Ishikawa (cell line): ENCODE measurements at regions not wholly inside any gene's neighbourhood (a gene's known extent, or its start where the extent isn't known, plus 50 kb on each side); places are given as distances from the start of the nearest gene placed in this dataset.

Experiments
- EGR1 ChIP-seq: IDR thresholded peaks from 2 replicates; pipeline ENCODE4 v1.6.1; 2012
- EP300 ChIP-seq: IDR thresholded peaks from 2 replicates; pipeline ENCODE4 v1.6.1; 2012; ENCODE audit warnings: borderline replicate concordance
- MAX ChIP-seq: IDR thresholded peaks from 2 replicates; pipeline ENCODE4 v1.6.1; 2012
- RAD21 ChIP-seq: IDR thresholded peaks from 2 replicates; pipeline ENCODE4 v1.6.1; 2012; ENCODE audit warnings: low read depth
- REST ChIP-seq: IDR thresholded peaks from 2 replicates; pipeline ENCODE4 v1.6.1; 2012; ENCODE audit warnings: low read depth, mild to moderate bottlenecking
- TAF1 ChIP-seq: IDR thresholded peaks from 2 replicates; pipeline ENCODE4 v1.6.1; 2012; ENCODE audit warnings: low read depth, mild to moderate bottlenecking
- TCF12 ChIP-seq: IDR thresholded peaks from 2 replicates; pipeline ENCODE4 v1.6.1; 2012; ENCODE audit warnings: low read depth
- YY1 ChIP-seq: IDR thresholded peaks from 2 replicates; pipeline ENCODE4 v1.6.1; 2012; ENCODE audit warnings: low read depth

GRCh38 chr7:69411466-69411865 lies 186.8 kb upstream of the AUTS2 start:
- TF ChIP-seq RAD21 = no peak
- TF ChIP-seq EP300 = no peak
- no peak for TF ChIP-seq EGR1
- no peak for TF ChIP-seq MAX
- TF ChIP-seq YY1 = no peak
- TF ChIP-seq REST = no peak
- no peak for TF ChIP-seq TAF1
- TF ChIP-seq TCF12 = no peak
